ENCODE measurements at regions not wholly inside any gene's neighbourhood (a gene's known extent, or its start where the extent isn't known, plus 50 kb on each side); places are given as distances from the start of the nearest gene placed in this dataset.

DNA sequence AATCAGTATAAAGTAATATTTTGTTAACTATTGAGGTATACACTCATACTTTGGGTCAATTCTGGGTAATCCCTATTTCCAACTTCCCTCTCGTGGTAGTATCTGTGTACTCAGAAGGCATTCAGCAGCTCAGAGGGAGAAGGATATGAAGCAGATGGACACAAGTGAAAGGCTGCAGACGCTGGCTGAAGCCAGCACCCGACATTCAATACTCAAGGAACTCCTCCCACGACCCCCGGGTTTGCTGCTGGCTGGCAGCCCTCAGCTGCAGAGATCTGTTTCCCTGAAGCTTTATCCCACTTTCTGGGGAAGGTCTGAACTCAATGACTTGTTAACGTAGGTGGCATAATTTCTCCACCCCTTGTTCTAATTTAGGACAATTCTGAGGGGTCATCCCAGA, 847.3 kb upstream of the SOX11 start:
- Histone ChIP-seq H3K27ac (no peak overlapping the region), H3K4me3 (replicated peaks in 1 of 3) (no peak overlapping the region), H3K4me1 (no peaks in the 10 kb centered on the region), H3K27me3 (no peaks in the 10 kb centered on the region), H3K9me3 (no peaks in the 10 kb centered on the region), H3K36me3 (no peaks in the 10 kb centered on the region)
- WGBS, 2 donors = 55 to 56% methylated on average over 6 of the region's 6 CpGs
- intact Hi-C loops (cut with DNase I) = no loop called here
- DNase-seq = no peak
- TF ChIP-seq POLR2A (IDR thresholded peaks at IDR 0.05) = no peak
- TF ChIP-seq, protein P1, sequence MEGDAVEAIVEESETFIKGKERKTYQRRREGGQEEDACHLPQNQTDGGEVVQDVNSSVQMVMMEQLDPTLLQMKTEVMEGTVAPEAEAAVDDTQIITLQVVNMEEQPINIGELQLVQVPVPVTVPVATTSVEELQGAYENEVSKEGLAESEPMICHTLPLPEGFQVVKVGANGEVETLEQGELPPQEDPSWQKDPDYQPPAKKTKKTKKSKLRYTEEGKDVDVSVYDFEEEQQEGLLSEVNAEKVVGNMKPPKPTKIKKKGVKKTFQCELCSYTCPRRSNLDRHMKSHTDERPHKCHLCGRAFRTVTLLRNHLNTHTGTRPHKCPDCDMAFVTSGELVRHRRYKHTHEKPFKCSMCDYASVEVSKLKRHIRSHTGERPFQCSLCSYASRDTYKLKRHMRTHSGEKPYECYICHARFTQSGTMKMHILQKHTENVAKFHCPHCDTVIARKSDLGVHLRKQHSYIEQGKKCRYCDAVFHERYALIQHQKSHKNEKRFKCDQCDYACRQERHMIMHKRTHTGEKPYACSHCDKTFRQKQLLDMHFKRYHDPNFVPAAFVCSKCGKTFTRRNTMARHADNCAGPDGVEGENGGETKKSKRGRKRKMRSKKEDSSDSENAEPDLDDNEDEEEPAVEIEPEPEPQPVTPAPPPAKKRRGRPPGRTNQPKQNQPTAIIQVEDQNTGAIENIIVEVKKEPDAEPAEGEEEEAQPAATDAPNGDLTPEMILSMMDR (IDR thresholded peaks at IDR 0.05) = no peak

DNA sequence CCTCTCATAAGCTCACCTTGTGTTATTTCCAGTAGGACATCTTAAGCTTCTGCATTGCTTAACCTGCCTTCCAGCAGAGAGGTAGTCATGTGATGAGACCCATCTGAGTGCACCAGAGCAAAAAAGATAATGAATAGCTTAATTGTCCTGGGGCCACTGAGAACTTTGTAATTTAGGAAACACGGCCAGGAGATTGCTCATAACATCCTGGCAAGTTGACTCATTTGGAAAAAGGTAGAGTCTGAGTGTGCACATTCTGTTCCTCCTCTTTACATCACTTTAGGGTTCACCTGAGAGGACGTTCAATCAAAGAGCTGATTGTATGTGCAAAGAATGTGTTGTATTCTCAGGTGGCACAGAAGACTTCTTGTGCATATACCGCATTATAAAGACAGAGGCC, 830.2 kb upstream of the SOX11 start:
- intact Hi-C loops (cut with DNase I) = no loop called here
- DNase-seq = no peak
- H3K27me3 ChIP-seq = no peaks in the 10 kb centered on the region
- WGBS, 2 donors = 80 to 84% methylated on average over 3 of the region's 3 CpGs
- no peak overlapping the region for H3K27ac ChIP-seq
- no peaks in the 10 kb centered on the region for H3K36me3 ChIP-seq
- no peak overlapping the region for H3K4me3 ChIP-seq (replicated peaks in 1 of 3)
- TF ChIP-seq, protein P1 (IDR thresholded peaks at IDR 0.05) = no peak
- H3K9me3 ChIP-seq = no peaks in the 10 kb centered on the region
- H3K4me1 ChIP-seq = no peaks in the 10 kb centered on the region

DNA sequence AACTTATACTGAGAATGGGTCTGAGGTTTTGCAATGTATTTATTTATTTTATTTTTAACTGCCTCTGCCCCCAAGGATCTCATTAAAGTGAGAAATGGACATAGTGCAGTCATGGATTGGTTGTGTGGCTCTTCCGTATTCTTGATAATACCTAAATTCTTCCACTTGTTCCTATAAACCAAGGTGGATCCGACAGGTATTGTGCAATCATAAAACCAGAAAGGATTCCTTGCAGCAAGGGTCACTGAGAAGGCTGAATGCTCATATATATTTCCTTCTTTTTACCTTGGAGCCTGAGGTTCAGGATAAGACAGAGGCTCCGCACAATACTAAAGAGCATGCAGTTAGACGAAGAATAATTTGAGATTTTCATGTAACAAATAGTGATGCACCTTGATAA, 826.0 kb upstream of the SOX11 start:
- no peak for DNase-seq
- no peaks in the 10 kb centered on the region for H3K36me3 ChIP-seq
- 94 to 95% methylated on average over 4 of the region's 4 CpGs for WGBS, 2 donors
- H3K9me3 ChIP-seq = no peaks in the 10 kb centered on the region
- no peak overlapping the region for H3K27ac ChIP-seq
- no peak for TF ChIP-seq POLR2A (IDR thresholded peaks at IDR 0.05)
- TF ChIP-seq, protein P1 (IDR thresholded peaks at IDR 0.05) = no peak
- H3K27me3 ChIP-seq = no peaks in the 10 kb centered on the region
- no peaks in the 10 kb centered on the region for H3K4me1 ChIP-seq
- no peak overlapping the region for H3K4me3 ChIP-seq (replicated peaks in 1 of 3)
- intact Hi-C loops (cut with DNase I) = no loop called here

DNA sequence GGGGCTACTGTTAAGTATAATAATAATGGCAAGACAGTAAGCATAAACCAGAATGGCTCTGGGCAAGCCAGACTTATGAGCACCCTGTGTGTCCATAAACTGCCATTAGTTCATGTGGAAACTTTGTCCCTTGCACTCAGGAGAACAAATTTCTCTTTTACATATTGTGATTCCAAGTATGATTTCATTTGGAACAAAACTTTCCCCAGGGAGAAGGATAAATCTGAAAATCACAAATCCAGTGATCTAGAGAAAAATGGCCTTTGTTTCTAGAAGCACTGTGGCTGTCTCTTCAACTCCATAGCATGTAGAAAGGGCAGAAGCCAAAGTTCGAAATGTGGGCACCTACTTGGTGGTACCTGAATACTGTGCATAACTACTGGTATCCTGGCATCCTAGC, 823.7 kb upstream of the SOX11 start:
- no peak for DNase-seq
- TF ChIP-seq, protein P1 (IDR thresholded peaks at IDR 0.05) = no peak
- no peak for TF ChIP-seq POLR2A (IDR thresholded peaks at IDR 0.05)
- no peaks in the 10 kb centered on the region for H3K27me3 ChIP-seq
- no peaks in the 10 kb centered on the region for H3K4me1 ChIP-seq
- intact Hi-C loops (cut with DNase I) = no loop called here
- H3K27ac ChIP-seq = no peak overlapping the region
- H3K4me3 ChIP-seq (replicated peaks in 1 of 3) = no peak overlapping the region
- no peaks in the 10 kb centered on the region for H3K9me3 ChIP-seq
- WGBS, 2 donors = 69 to 100% methylated on average over 1 of the region's 1 CpG
- no peaks in the 10 kb centered on the region for H3K36me3 ChIP-seq

DNA sequence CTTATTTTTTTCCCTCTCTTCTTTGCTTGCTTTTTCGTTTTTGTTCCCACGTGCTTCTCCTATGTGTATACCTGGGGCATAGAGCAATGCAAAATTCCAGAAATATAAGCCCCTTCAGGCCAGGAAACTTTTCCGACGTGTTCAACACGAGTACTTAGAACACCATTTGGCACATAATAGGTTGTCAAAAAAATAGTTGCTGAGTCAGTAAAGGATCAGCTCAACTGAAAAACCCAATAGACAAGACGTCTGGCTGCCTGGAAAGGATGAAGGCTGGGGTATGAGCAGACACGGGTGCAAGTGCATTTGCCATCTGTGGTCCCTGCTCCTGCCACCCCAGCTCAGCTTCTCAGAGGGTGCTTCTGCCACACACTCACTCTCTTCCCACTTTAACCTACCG, 823.0 kb upstream of the SOX11 start:
- 86 to 87% methylated on average over 8 of the region's 8 CpGs for WGBS, 2 donors
- intact Hi-C loops (cut with DNase I) = no loop called here
- no peak for DNase-seq
- H3K36me3 ChIP-seq = no peaks in the 10 kb centered on the region
- no peak overlapping the region for H3K27ac ChIP-seq
- no peak overlapping the region for H3K4me3 ChIP-seq (replicated peaks in 1 of 3)
- no peaks in the 10 kb centered on the region for H3K4me1 ChIP-seq
- TF ChIP-seq, protein P1 (IDR thresholded peaks at IDR 0.05) = no peak
- TF ChIP-seq POLR2A (IDR thresholded peaks at IDR 0.05) = no peak
- H3K27me3 ChIP-seq = no peaks in the 10 kb centered on the region
- no peaks in the 10 kb centered on the region for H3K9me3 ChIP-seq

Data from thyroid gland (tissue), 4 donors.